Erythroblast (primary cell): ENCODE measurements at regions not wholly inside any gene's neighbourhood (a gene's known extent, or its start where the extent isn't known, plus 50 kb on each side); places are given as distances from the start of the nearest gene placed in this dataset.

ENCODE experiments used
- GATA1 ChIP-seq: IDR thresholded peaks from 2 replicates; pipeline ENCODE4 v1.6.1; 2011; ENCODE audit warnings: low read depth, mild to moderate bottlenecking, control low read depth, low read length, moderate library complexity
- POLR2A ChIP-seq: IDR thresholded peaks from 2 replicates; pipeline ENCODE4 v1.6.1; 2011; ENCODE audit warnings: mild to moderate bottlenecking, low read length

GRCh38 chr13:54173996-54174395 lies 1145.4 kb downstream of the OLFM4 start:
- no peak for TF ChIP-seq POLR2A
- TF ChIP-seq GATA1, result no peak
